ENCODE measurements at regions not wholly inside any gene's neighbourhood (a gene's known extent, or its start where the extent isn't known, plus 50 kb on each side); places are given as distances from the start of the nearest gene placed in this dataset.

DNA sequence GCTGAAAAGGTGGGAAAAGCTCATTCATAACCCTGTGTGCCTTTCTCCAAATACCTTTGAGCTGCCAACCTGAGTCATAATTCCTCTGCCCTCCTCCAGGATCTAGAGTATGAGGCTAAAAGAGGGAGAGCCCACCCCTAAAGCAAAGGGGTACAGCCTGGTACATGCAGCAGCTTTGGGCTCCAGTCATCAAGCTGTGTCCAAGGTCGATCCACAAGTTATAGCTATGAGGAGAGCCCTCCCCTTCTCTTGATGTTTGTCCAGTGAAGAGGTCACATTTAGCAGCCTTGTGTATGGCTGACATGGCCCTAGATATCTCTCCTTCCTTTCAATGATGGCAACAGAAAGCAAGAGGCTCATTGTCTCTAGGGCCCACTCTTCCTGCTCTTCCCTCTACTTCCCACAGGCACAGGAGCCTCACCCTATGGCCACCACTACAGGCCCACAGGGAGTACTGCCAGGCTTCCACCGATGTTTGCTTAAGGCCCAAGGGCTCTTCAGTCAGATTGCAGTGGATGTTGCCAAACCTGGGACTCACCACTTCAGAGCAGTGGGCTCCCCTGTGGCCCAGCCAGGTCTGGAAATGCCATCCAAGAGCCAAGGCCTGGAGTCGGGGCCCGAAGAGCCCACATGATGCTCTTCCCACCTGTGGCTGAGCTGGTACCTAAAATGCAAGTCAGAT is 176.8 kb downstream of the CD83 start:
- H3K4me1 ChIP-seq (ENCODE audit: control insufficient read depth in 1 of 2, insufficient read depth in 2 of 2, low read length in 2 of 2) = no peaks in the 10 kb centered on the region
- DNase-seq (ENCODE audit: low read depth, low spot score) (no peak), ATAC-seq (no peak)
- no peak overlapping the region for H3K4me3 ChIP-seq (replicated peaks in 1 of 2; ENCODE audit: low read depth in 1 of 2, low read length in 2 of 2)
- intact Hi-C loops (cut with micrococcal nuclease) = no loop called here
- H3K27ac ChIP-seq (ENCODE audit: low read depth, low read length) = no peak overlapping the region
- BruUV-seq (replicated peaks) = no TSS peak
- POLR2A ChIA-PET = no interaction called here
- H3K9me3 ChIP-seq (ENCODE audit: control insufficient read depth in 1 of 2, insufficient read depth in 1 of 2, low read depth in 1 of 2, low read length in 2 of 2) = no peaks in the 10 kb centered on the region
- no peak overlapping the region for H3K4me2 ChIP-seq (ENCODE audit: low read length)
- H3K9ac ChIP-seq (ENCODE audit: low read length) = no peak overlapping the region
- RAD21 ChIA-PET (ENCODE audit: low non-redundant PET in 1 of 2, low total read pairs in 2 of 2, uncharacterized antibody in 2 of 2, unreplicated experiment in 2 of 2) = no interaction called here
- no peaks in the 10 kb centered on the region for H4K20me1 ChIP-seq (ENCODE audit: insufficient read depth)
- no peak overlapping the region for H2AFZ ChIP-seq (ENCODE audit: low read depth, low read length, poor library complexity, severe bottlenecking)
- no peaks in the 10 kb centered on the region for H3K9me2 ChIP-seq (ENCODE audit: insufficient read depth)
- CTCF ChIA-PET = no interaction called here
- no peaks in the 10 kb centered on the region for H3K79me2 ChIP-seq (ENCODE audit: insufficient read depth, low read length)
- no peak for TF ChIP-seq EZH2 (IDR thresholded peaks at IDR 0.05)
- TF ChIP-seq, protein P1, sequence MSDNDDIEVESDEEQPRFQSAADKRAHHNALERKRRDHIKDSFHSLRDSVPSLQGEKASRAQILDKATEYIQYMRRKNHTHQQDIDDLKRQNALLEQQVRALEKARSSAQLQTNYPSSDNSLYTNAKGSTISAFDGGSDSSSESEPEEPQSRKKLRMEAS (IDR thresholded peaks at IDR 0.05) = no peak
- TF ChIP-seq ZNF274 (IDR thresholded peaks at IDR 0.05; ENCODE audit: low read depth, low read length) = no peak
- no peak for TF ChIP-seq POLR2A (IDR thresholded peaks at IDR 0.05; ENCODE audit: borderline replicate concordance, extremely low read depth, insufficient read depth, insufficient read length)
- no peak for TF ChIP-seq FOSL1 (IDR thresholded peaks at IDR 0.05; ENCODE audit: low read depth)
- TF ChIP-seq ELF1 (IDR thresholded peaks at IDR 0.05; ENCODE audit: borderline replicate concordance, low read depth) = no peak
- no peak for TF ChIP-seq EGR1 (IDR thresholded peaks at IDR 0.05; ENCODE audit: low read depth)
- TF ChIP-seq, protein P2, sequence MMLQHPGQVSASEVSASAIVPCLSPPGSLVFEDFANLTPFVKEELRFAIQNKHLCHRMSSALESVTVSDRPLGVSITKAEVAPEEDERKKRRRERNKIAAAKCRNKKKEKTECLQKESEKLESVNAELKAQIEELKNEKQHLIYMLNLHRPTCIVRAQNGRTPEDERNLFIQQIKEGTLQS (IDR thresholded peaks at IDR 0.05) = no peak
- no peak for TF ChIP-seq TCF7L2 (IDR thresholded peaks at IDR 0.05; ENCODE audit: borderline replicate concordance, extremely low read depth, insufficient read depth, insufficient read length)
- TF ChIP-seq ZFX (IDR thresholded peaks at IDR 0.05) = no peak
- TF ChIP-seq CEBPB (IDR thresholded peaks at IDR 0.05; ENCODE audit: low read depth) = no peak
- no peak for TF ChIP-seq SP1 (IDR thresholded peaks at IDR 0.05; ENCODE audit: low read depth)
- TF ChIP-seq CBX3 (IDR thresholded peaks at IDR 0.05; ENCODE audit: low read depth) = no peak
- no peak for TF ChIP-seq RAD21 (IDR thresholded peaks at IDR 0.05; ENCODE audit: low read depth)
- TF ChIP-seq SRF (IDR thresholded peaks at IDR 0.05; ENCODE audit: low read depth) = no peak
- TF ChIP-seq, protein P3, sequence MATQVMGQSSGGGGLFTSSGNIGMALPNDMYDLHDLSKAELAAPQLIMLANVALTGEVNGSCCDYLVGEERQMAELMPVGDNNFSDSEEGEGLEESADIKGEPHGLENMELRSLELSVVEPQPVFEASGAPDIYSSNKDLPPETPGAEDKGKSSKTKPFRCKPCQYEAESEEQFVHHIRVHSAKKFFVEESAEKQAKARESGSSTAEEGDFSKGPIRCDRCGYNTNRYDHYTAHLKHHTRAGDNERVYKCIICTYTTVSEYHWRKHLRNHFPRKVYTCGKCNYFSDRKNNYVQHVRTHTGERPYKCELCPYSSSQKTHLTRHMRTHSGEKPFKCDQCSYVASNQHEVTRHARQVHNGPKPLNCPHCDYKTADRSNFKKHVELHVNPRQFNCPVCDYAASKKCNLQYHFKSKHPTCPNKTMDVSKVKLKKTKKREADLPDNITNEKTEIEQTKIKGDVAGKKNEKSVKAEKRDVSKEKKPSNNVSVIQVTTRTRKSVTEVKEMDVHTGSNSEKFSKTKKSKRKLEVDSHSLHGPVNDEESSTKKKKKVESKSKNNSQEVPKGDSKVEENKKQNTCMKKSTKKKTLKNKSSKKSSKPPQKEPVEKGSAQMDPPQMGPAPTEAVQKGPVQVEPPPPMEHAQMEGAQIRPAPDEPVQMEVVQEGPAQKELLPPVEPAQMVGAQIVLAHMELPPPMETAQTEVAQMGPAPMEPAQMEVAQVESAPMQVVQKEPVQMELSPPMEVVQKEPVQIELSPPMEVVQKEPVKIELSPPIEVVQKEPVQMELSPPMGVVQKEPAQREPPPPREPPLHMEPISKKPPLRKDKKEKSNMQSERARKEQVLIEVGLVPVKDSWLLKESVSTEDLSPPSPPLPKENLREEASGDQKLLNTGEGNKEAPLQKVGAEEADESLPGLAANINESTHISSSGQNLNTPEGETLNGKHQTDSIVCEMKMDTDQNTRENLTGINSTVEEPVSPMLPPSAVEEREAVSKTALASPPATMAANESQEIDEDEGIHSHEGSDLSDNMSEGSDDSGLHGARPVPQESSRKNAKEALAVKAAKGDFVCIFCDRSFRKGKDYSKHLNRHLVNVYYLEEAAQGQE (IDR thresholded peaks at IDR 0.05; ENCODE audit: low read depth) = no peak
- TF ChIP-seq, protein P4, sequence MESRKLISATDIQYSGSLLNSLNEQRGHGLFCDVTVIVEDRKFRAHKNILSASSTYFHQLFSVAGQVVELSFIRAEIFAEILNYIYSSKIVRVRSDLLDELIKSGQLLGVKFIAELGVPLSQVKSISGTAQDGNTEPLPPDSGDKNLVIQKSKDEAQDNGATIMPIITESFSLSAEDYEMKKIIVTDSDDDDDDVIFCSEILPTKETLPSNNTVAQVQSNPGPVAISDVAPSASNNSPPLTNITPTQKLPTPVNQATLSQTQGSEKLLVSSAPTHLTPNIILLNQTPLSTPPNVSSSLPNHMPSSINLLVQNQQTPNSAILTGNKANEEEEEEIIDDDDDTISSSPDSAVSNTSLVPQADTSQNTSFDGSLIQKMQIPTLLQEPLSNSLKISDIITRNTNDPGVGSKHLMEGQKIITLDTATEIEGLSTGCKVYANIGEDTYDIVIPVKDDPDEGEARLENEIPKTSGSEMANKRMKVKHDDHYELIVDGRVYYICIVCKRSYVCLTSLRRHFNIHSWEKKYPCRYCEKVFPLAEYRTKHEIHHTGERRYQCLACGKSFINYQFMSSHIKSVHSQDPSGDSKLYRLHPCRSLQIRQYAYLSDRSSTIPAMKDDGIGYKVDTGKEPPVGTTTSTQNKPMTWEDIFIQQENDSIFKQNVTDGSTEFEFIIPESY (IDR thresholded peaks at IDR 0.05; ENCODE audit: extremely low read depth, insufficient replicate concordance, low read length) = no peak
- no peak for TF ChIP-seq EZH2phosphoT487 (IDR thresholded peaks at IDR 0.05; ENCODE audit: borderline replicate concordance)
- no peak for TF ChIP-seq JUND (IDR thresholded peaks at IDR 0.05)
- TF ChIP-seq, protein P5, sequence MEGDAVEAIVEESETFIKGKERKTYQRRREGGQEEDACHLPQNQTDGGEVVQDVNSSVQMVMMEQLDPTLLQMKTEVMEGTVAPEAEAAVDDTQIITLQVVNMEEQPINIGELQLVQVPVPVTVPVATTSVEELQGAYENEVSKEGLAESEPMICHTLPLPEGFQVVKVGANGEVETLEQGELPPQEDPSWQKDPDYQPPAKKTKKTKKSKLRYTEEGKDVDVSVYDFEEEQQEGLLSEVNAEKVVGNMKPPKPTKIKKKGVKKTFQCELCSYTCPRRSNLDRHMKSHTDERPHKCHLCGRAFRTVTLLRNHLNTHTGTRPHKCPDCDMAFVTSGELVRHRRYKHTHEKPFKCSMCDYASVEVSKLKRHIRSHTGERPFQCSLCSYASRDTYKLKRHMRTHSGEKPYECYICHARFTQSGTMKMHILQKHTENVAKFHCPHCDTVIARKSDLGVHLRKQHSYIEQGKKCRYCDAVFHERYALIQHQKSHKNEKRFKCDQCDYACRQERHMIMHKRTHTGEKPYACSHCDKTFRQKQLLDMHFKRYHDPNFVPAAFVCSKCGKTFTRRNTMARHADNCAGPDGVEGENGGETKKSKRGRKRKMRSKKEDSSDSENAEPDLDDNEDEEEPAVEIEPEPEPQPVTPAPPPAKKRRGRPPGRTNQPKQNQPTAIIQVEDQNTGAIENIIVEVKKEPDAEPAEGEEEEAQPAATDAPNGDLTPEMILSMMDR (IDR thresholded peaks at IDR 0.05 in 2 of 3, conservative IDR thresholded peaks at IDR 0.05 in 1 of 3; ENCODE audit: borderline replicate concordance in 1 of 3, insufficient read depth in 1 of 3, low read depth in 2 of 3, low read length in 2 of 3) = no peak
- H3K36me3 ChIP-seq (ENCODE audit: control insufficient read depth in 1 of 2, insufficient read depth in 2 of 2, low read length in 2 of 2) = no peaks in the 10 kb centered on the region
- H3K27me3 ChIP-seq (ENCODE audit: insufficient read depth, low read length) = no peaks in the 10 kb centered on the region

All from HCT116 (cell line).